CD4-positive, alpha-beta T cell treated with Interleukin-4 for 4 hours (primary cell): ENCODE measurements at regions not wholly inside any gene's neighbourhood (a gene's known extent, or its start where the extent isn't known, plus 50 kb on each side); places are given as distances from the start of the nearest gene placed in this dataset.

Source experiments
- DNase-seq: peaks from one replicate; pipeline ENCODE4 v3.0.0-alpha.2; 2020

GRCh38 chrX:128216364-128216763 is 164.2 kb upstream of the ACTRT1 start:
- no peak for DNase-seq

- DNase-seq = no peak
Observed at GRCh38 chrX:128165884-128166408, 113.7 kb upstream of the ACTRT1 start.

DNA sequence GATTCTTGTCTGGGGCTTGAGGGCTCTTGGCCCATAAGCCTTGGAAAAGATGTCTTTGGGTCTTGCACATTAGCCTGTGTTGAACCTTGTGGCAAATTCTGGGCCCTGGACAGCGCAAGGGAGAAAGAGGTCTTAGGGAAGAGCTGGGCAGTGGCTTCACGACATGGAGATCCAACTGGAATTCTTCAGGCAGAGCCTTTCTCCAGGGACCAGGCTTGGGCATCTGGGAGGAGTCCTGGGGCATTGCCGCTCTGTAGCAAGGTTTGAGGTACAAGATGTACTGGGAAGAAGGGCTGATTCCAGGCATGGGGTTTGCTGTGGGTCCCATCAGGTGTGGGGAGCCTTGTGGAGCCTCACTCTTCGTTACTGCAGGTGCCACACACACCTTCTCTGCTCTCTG is 104.0 kb upstream of the ACTRT1 start:
- DNase-seq = no peak

- no peak for DNase-seq
Observed at GRCh38 chrX:128142745-128143144, 90.5 kb upstream of the ACTRT1 start.

- no peak for DNase-seq
Observed at GRCh38 chrX:128106630-128107029, 54.4 kb upstream of the ACTRT1 start.

- DNase-seq = no peak
Observed at GRCh38 chrX:128105659-128106058, 53.5 kb upstream of the ACTRT1 start.
